GM20431 (cell line): ENCODE measurements at regions not wholly inside any gene's neighbourhood (a gene's known extent, or its start where the extent isn't known, plus 50 kb on each side); places are given as distances from the start of the nearest gene placed in this dataset.

Experiments used
- in situ Hi-C: fragments of 300-500 bp; cut with MseI, MboI; formaldehyde crosslinking; loops from one replicate; pipeline ENCODE4 v1.15.0; 2020; ENCODE audit warnings: low sequenced_read_pairs; ENCODE audit not compliant: unreplicated experiment

- in situ Hi-C loops = no loop called here
Measured at GRCh38 chr11:127130321-127130720, 129.8 kb upstream of the KIRREL3 start.

DNA sequence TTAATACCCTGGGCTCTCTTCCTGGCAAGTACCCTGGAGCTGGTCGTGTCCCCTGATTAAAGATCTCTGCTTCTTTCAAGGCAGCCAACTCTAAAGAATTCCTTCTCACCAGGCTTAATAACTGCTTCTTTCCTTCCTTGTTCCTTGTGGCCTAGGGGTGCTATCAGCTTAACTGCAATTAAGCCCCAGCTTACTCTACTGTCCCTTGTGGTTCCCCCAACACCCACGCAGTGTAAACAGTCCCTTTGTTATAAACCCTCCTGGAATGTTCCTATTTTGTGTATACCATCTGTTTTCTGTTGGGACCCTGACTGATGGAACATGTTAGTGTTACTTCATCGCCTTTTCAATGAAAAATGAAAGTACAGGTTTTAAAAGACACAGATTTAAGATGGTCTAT, 126.4 kb upstream of the KIRREL3 start:
- in situ Hi-C loops = no loop called here

- in situ Hi-C loops = no loop called here
Measured at GRCh38 chr11:127119356-127119755, 118.8 kb upstream of the KIRREL3 start.

GRCh38 chr11:127118811-127119210, 118.2 kb upstream of the KIRREL3 start:
- in situ Hi-C loops = no loop called here

DNA sequence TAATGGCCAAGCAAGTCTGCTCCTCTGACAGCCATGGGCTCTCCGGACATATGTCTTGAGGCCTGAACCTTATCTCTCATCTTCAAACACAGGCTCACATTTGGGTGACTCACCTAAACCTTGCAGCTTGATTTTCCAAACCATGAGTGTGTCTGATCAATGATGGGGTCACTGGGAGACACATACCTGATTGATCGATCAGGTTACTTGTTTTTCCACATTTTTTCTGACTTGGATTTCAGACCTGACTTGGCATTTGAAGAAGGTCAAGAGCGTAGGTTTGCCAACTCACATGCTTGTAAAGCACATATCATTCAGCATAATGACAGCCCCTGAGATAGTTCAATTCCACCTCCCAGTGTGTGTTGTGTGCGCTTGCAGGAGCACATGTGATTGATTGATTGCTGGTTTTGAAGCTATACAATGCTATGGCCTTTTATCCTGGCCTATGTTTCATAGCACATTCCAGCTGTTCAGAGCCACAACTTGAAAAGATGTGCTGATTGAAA, 116.7 kb upstream of the KIRREL3 start:
- in situ Hi-C loops = no loop called here

- in situ Hi-C loops = no loop called here
Measured at GRCh38 chr11:127115844-127116243, 115.3 kb upstream of the KIRREL3 start.

- in situ Hi-C loops = no loop called here
Measured at GRCh38 chr11:127114035-127114434, 113.5 kb upstream of the KIRREL3 start.

GRCh38 chr11:127110542-127110941, 110.0 kb upstream of the KIRREL3 start:
- in situ Hi-C loops = no loop called here

GRCh38 chr11:127109796-127110480, 109.4 kb upstream of the KIRREL3 start:
- in situ Hi-C loops = no loop called here

GRCh38 chr11:127108838-127109237, 108.3 kb upstream of the KIRREL3 start:
- in situ Hi-C loops = no loop called here

- in situ Hi-C loops = no loop called here
Measured at GRCh38 chr11:127106938-127107337, 106.4 kb upstream of the KIRREL3 start.

- in situ Hi-C loops = no loop called here
Measured at GRCh38 chr11:127105593-127106541, 105.3 kb upstream of the KIRREL3 start.

GRCh38 chr11:127103586-127104388, 103.2 kb upstream of the KIRREL3 start:
- in situ Hi-C loops = no loop called here

DNA sequence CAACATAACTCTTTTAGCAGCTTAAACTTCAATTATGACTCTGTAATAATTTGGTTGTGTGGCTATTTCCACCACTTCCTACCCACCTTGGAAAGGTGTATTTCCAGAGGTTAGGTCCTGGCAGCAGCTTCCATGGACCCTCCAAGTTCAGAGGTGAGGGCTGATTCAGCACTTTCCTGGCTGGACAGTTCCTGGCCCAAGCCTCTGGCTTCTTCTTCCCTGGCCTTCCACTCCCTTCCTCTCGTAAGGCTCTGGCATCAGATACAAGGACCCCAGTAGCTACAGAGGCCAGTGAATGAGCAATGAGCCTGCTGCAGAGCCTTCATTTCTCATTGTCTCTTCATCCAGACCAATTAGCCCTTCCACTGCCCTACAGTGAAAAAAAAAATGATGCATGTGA, 98.1 kb upstream of the KIRREL3 start:
- in situ Hi-C loops = no loop called here

GRCh38 chr11:127080735-127081134, 80.2 kb upstream of the KIRREL3 start:
- in situ Hi-C loops = no loop called here

DNA sequence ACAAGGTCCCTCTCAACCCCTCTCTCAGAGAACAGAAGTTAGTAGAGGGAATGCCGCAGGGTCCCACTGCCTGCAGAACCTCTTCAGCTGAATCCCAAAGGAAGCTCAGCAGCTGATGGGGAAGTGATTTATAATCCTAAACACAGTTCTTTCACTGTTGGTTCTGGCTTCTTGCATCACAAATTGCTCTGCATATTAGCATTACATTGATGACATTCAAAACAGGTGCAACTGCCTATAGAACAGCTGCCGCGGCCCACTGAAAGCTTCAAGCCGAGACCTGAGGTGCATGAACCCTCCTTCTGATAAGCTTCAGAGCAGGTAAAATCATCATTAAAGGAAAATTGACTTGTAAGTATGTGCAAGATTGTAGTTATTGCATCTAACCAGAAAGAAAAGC, 75.2 kb upstream of the KIRREL3 start:
- in situ Hi-C loops = no loop called here

DNA sequence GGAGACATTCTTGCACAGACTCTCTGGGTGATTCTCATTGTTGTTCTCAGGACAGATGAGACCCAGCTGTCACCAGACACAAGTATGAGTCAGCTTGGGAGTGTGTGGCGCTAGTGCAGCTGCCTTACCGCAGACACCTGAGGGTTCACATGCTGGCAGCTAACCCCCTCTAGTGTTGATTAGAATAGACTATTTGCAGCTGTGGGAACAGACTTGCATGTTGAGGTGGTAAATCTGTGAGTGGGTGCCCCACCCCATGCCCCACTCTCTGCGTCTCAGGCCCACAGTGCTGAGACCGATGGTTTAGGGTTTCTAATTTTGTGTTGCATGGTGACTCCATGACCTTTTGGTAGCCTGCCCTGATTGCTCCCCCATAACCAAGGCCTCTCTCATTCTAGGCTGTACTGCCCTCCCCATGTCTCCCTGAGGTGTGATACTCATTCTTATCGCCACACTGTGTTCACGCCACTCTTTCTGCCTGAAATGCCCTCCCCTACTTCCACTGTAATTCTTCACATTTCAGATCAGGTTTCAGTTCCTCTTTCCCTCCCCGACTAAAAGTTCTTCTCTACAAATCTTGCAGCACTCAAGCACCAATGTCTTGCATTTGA, 73.7 kb upstream of the KIRREL3 start:
- in situ Hi-C loops = no loop called here

DNA sequence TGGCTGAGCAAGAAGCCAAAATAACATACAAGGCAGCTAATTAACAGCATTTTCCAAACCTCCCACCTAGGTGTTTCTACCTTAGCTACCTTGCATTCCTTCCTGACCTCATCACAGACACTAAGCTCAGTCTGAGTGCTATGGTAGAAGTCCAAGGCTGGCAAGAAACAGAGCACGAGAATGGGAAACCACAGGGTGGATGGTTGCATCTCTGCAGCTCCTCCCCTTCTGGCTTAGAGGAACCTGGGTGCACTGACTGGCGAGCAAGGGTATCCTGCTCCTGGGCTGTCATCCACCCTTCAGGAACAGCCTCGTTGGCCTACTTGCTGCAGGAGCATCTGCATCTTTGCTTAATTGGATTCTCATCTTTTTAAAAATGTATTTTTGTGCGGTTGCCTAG, 73.1 kb upstream of the KIRREL3 start:
- in situ Hi-C loops = no loop called here

DNA sequence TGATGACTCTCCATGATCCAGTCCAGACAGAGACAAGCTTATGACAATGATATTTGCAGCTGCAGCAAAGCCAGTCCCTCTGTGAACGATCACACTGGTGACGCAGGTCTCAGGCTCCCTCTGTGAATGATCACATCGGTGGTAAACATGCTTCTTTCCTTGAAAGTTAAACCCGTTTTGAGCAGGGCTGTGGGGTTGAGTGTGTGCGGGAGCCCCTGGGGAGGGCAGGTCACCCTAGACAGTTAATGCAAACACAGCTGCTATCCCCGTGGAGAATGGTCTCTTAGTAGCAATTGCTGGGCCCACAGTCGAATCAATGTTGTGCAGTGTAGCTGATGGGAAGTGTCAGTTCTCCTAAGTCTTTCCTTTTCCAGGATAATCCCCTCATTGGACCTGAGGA, 71.0 kb upstream of the KIRREL3 start:
- in situ Hi-C loops = no loop called here

- in situ Hi-C loops = no loop called here
Measured at GRCh38 chr11:127070808-127071207, 70.2 kb upstream of the KIRREL3 start.
